IMR-90 (cell line): ENCODE measurements at regions not wholly inside any gene's neighbourhood (a gene's known extent, or its start where the extent isn't known, plus 50 kb on each side); places are given as distances from the start of the nearest gene placed in this dataset.

Experiments
- ATAC-seq: fragments of 200-7000 bp; cut with Tn5 transposase; 2 replicates; pipeline ENCODE4 v1.9.1; 2020; ENCODE audit warnings: low read depth, mild to moderate bottlenecking, moderate library complexity
- BruUV-seq: library from RNA; stranded (reverse); fragments of 400-500 nt; replicated peaks from 2 replicates; lab custom pipeline; 2021; lab: Mats Ljungman, UMichigan
- CTCF ChIA-PET: fragments of 300-600 bp; formaldehyde crosslinking; extraction: SDS; loops from one replicate; lab custom pipeline; 2021; ENCODE audit warnings: antibody characterized with exemption; lab: Yijun Ruan, JAX
- POLR2A ChIA-PET: fragments of 300-600 bp; sonication (Branson Sonifier 250); formaldehyde crosslinking; loops from one replicate; lab custom pipeline; 2022; ENCODE audit warnings: antibody characterized with exemption; ENCODE audit not compliant: unreplicated experiment; lab: Charles Lee
- DNase-seq: peaks from one replicate; pipeline ENCODE4 v3.0.0; 2013
- H2AFZ ChIP-seq: replicated peaks from 2 replicates; pipeline ENCODE3; 2013; ENCODE audit warnings: low read length, mild to moderate bottlenecking; ENCODE audit not compliant: poor library complexity
- H2AK5ac ChIP-seq: 2 replicates; pipeline ENCODE4 v1.6.1; 2013; ENCODE audit warnings: low read depth, low read length, inconsistent platforms
- H2AK9ac ChIP-seq: replicated peaks from 2 replicates; pipeline ENCODE3; 2013; ENCODE audit warnings: mild to moderate bottlenecking, low read depth, low read length, moderate library complexity; ENCODE audit not compliant: poor library complexity
- H2BK120ac ChIP-seq: 2 replicates; pipeline ENCODE4 v1.6.1; 2013; ENCODE audit warnings: low read depth, low read length, inconsistent platforms
- H2BK15ac ChIP-seq: 3 replicates; pipeline ENCODE4 v1.6.1; 2013; ENCODE audit warnings: low read depth, low read length, inconsistent platforms
- H2BK20ac ChIP-seq: 2 replicates; pipeline ENCODE4 v1.6.1; 2013; ENCODE audit warnings: low read depth, mild to moderate bottlenecking, inconsistent platforms, low read length, moderate library complexity
- H2BK5ac ChIP-seq: 2 replicates; pipeline ENCODE4 v1.6.1; 2013; ENCODE audit warnings: mild to moderate bottlenecking, low read depth, low read length, inconsistent platforms; ENCODE audit not compliant: poor library complexity, severe bottlenecking
- H3K14ac ChIP-seq: replicated peaks from 2 replicates; pipeline ENCODE4 v1.6.1; 2013; ENCODE audit warnings: low read depth, low read length, inconsistent platforms
- H3K18ac ChIP-seq: 2 replicates; pipeline ENCODE4 v1.6.1; 2013; ENCODE audit warnings: low read depth, low read length, control low read depth
- H3K23ac ChIP-seq: 2 replicates; pipeline ENCODE4 v1.6.1; 2013; ENCODE audit warnings: low read depth, low read length, inconsistent platforms
- H3K27ac ChIP-seq: 2 replicates; pipeline ENCODE4 v1.5.1; 2013; ENCODE audit warnings: mild to moderate bottlenecking, control low read depth, low read length; ENCODE audit not compliant: insufficient read depth
- H3K27me3 ChIP-seq: 2 replicates; pipeline ENCODE4 v1.6.1; 2013; ENCODE audit warnings: low read length; ENCODE audit not compliant: control insufficient read depth, insufficient read depth
- H3K36me3 ChIP-seq: 2 replicates; pipeline ENCODE4 v1.6.1; 2013; ENCODE audit warnings: low read length, mixed read lengths; ENCODE audit not compliant: control insufficient read depth, insufficient read depth
- H3K4ac ChIP-seq: 2 replicates; pipeline ENCODE4 v1.6.1; 2013; ENCODE audit warnings: low read depth, low read length, inconsistent platforms
- H3K4me1 ChIP-seq: 2 replicates; pipeline ENCODE4 v1.6.1; 2013; ENCODE audit warnings: low read length, mixed read lengths; ENCODE audit not compliant: control insufficient read depth, insufficient read depth
- H3K4me2 ChIP-seq: 2 replicates; pipeline ENCODE4 v1.6.1; 2013; ENCODE audit warnings: low read depth, mild to moderate bottlenecking, control low read depth, low read length, moderate library complexity
- H3K4me3 ChIP-seq: 2 replicates; pipeline ENCODE4 v1.5.1; 2013; ENCODE audit warnings: low read depth, mild to moderate bottlenecking, control low read depth, low read length, moderate library complexity; ENCODE audit not compliant: insufficient read depth
- H3K56ac ChIP-seq: 2 replicates; pipeline ENCODE4 v1.6.1; 2013; ENCODE audit warnings: low read length, inconsistent platforms; ENCODE audit not compliant: insufficient read depth; ENCODE audit errors: extremely low read depth
- H3K79me1 ChIP-seq, 2 experiments: 2 replicates each; pipeline ENCODE4 v1.6.1; 2013; ENCODE audit warnings: low read length in 2 of 2, inconsistent platforms in 1 of 2, low read depth in 1 of 2
- H3K9ac ChIP-seq: 2 replicates; pipeline ENCODE4 v1.6.1; 2013; ENCODE audit warnings: low read depth, low read length, control low read depth
- H3K9me1 ChIP-seq: 2 replicates; pipeline ENCODE4 v1.6.1; 2013; ENCODE audit warnings: low read length, inconsistent platforms; ENCODE audit not compliant: insufficient read depth
- H3K9me3 ChIP-seq: 2 replicates; pipeline ENCODE4 v1.6.1; 2013; ENCODE audit warnings: low read length; ENCODE audit not compliant: control insufficient read depth, insufficient read depth
- H4K20me1 ChIP-seq: 2 replicates; pipeline ENCODE4 v1.6.1; 2013; ENCODE audit warnings: low read length, inconsistent platforms; ENCODE audit not compliant: insufficient read depth
- H4K5ac ChIP-seq: 2 replicates; pipeline ENCODE4 v1.6.1; 2013; ENCODE audit warnings: mild to moderate bottlenecking, low read depth, low read length, control low read depth
- H4K8ac ChIP-seq, 2 experiments: 2 replicates each; pipeline ENCODE4 v1.6.1; 2013; ENCODE audit warnings: low read depth in 2 of 2, low read length in 2 of 2, control low read depth in 1 of 2, inconsistent platforms in 1 of 2
- H4K91ac ChIP-seq: 2 replicates; pipeline ENCODE4 v1.6.1; 2013; ENCODE audit warnings: low read depth, low read length, inconsistent platforms; ENCODE audit not compliant: insufficient read depth
- BHLHE40 ChIP-seq: fragments of 150-350 bp; IDR thresholded peaks from 2 replicates; pipeline ENCODE4 v1.6.1; 2016; ENCODE audit warnings: mild to moderate bottlenecking, low read depth, low read length
- CEBPB ChIP-seq: IDR thresholded peaks from 2 replicates; pipeline ENCODE4 v1.6.1; 2012; ENCODE audit warnings: low read depth, low read length, improper control_type of control experiment
- CHD1 ChIP-seq: IDR thresholded peaks from 2 replicates; pipeline ENCODE4 v1.6.1; 2012; ENCODE audit warnings: low read depth, low read length, improper control_type of control experiment
- CTCF ChIP-seq: conservative IDR thresholded peaks from 2 replicates; pipeline ENCODE4 v1.5.1; 2012; ENCODE audit warnings: mild to moderate bottlenecking, low read depth, low read length, improper control_type of control experiment
- ELK1 ChIP-seq: fragments of 150-350 bp; IDR thresholded peaks from 2 replicates; pipeline ENCODE4 v1.6.1; 2016; ENCODE audit warnings: low read depth, mild to moderate bottlenecking, low read length, moderate library complexity, borderline replicate concordance
- FOS ChIP-seq: fragments of 150-350 bp; IDR thresholded peaks from 2 replicates; pipeline ENCODE4 v1.6.1; 2016; ENCODE audit warnings: low read depth, low read length
- MAFK ChIP-seq: IDR thresholded peaks from 2 replicates; pipeline ENCODE4 v1.6.1; 2012; ENCODE audit warnings: low read depth, low read length, improper control_type of control experiment
- MAZ ChIP-seq: IDR thresholded peaks from 2 replicates; pipeline ENCODE4 v1.6.1; 2012; ENCODE audit warnings: low read depth, mild to moderate bottlenecking, low read length, improper control_type of control experiment, moderate library complexity, borderline replicate concordance
- MXI1 ChIP-seq: IDR thresholded peaks from 2 replicates; pipeline ENCODE4 v1.6.1; 2012; ENCODE audit warnings: low read depth, mild to moderate bottlenecking, low read length, moderate library complexity, borderline replicate concordance
- NFE2L2 ChIP-seq: fragments of 150-350 bp; IDR thresholded peaks from 2 replicates; pipeline ENCODE4 v1.6.1; 2016; ENCODE audit warnings: low read depth, mild to moderate bottlenecking, low read length
- POLR2A ChIP-seq: IDR thresholded peaks from 2 replicates; pipeline ENCODE4 v1.6.1; 2012; ENCODE audit warnings: mild to moderate bottlenecking, low read depth, low read length
- RAD21 ChIP-seq: IDR thresholded peaks from 2 replicates; pipeline ENCODE4 v1.6.1; 2012; ENCODE audit warnings: low read length, improper control_type of control experiment
- RCOR1 ChIP-seq: IDR thresholded peaks from 2 replicates; pipeline ENCODE4 v1.6.1; 2012; ENCODE audit warnings: mild to moderate bottlenecking, low read length, improper control_type of control experiment; ENCODE audit not compliant: insufficient replicate concordance
- RFX5 ChIP-seq: IDR thresholded peaks from 2 replicates; pipeline ENCODE4 v1.8.0; 2012; ENCODE audit warnings: low read depth, mild to moderate bottlenecking, low read length, moderate library complexity
- SMC3 ChIP-seq: fragments of 150-350 bp; IDR thresholded peaks from 2 replicates; pipeline ENCODE4 v1.6.1; 2016; ENCODE audit warnings: low read depth, mild to moderate bottlenecking, antibody characterized with exemption, low read length, moderate library complexity
- USF2 ChIP-seq: fragments of 150-350 bp; IDR thresholded peaks from 2 replicates; pipeline ENCODE4 v1.6.1; 2017; ENCODE audit warnings: mild to moderate bottlenecking, antibody characterized with exemption, low read length, low read depth
- WGBS, 2 experiments: methylation state at CpG; one replicate each; pipeline versions ENCODE4 v1.1.5 to v1.1.7; 2013; ENCODE audit warnings: missing lambda C conversion rate in 2 of 2; ENCODE audit not compliant: insufficient read length in 1 of 2; ENCODE audit errors: extremely low coverage in 2 of 2; 5-methylcytosine and 5-hydroxymethylcytosine counted together
- dilution Hi-C: fragments of 300-500 bp; cut with HindIII; formaldehyde crosslinking; loops from one replicate; pipeline ENCODE4 v1.14.3; 2018; ENCODE audit warnings: low sequenced_read_pairs; ENCODE audit not compliant: unreplicated experiment
- in situ Hi-C: fragments of 300-500 bp; cut with MboI; formaldehyde crosslinking; loops from 3 replicates; pipeline ENCODE4 v1.14.3; 2019; ENCODE audit warnings: low sequenced_read_pairs, inconsistent platforms, mixed read lengths
- intact Hi-C: fragments of 100-400 bp; cut with micrococcal nuclease; formaldehyde crosslinking; loops from 2 replicates; pipeline ENCODE4 v1.10.0; 2022

GRCh38 chr10:83769281-83769820, 370.0 kb upstream of the GHITM start:
- no peak overlapping the region for H2BK20ac ChIP-seq
- H2BK5ac ChIP-seq, result no peak overlapping the region
- no peak overlapping the region for H3K23ac ChIP-seq
- H3K14ac ChIP-seq, result no peak overlapping the region
- WGBS, 2 experiments, result no CpG with 5 or more reads among the region's 5 CpGs
- no peak overlapping the region for H2AK5ac ChIP-seq
- H4K20me1 ChIP-seq, result no peaks in the 10 kb centered on the region
- no peak overlapping the region for H2AFZ ChIP-seq
- ATAC-seq (no peak), DNase-seq (no peak)
- in situ Hi-C loops (no loop called here), dilution Hi-C loops (no loop called here), intact Hi-C loops (no loop called here)
- no peak for TF ChIP-seq FOS
- no peak for TF ChIP-seq NFE2L2
- TF ChIP-seq RCOR1, result no peak
- no peak for TF ChIP-seq USF2
- no peak for TF ChIP-seq RAD21
- no peak for TF ChIP-seq MAZ
- TF ChIP-seq CHD1, result no peak
- no peak for TF ChIP-seq POLR2A
- no peak for TF ChIP-seq SMC3
- TF ChIP-seq MAFK, result no peak
- no peak for TF ChIP-seq RFX5
- TF ChIP-seq BHLHE40, result no peak
- no peak for TF ChIP-seq MXI1
- no peak for TF ChIP-seq CEBPB
- no peak for TF ChIP-seq CTCF
- no peak for TF ChIP-seq ELK1
- H3K27ac ChIP-seq, result no peak overlapping the region
- H3K4me1 ChIP-seq, result no peaks in the 10 kb centered on the region
- no peak overlapping the region for H3K4ac ChIP-seq
- no peak overlapping the region for H4K5ac ChIP-seq
- H3K9me3 ChIP-seq, result peaks cover 14% of the 10 kb centered on the region
- no peak overlapping the region for H3K56ac ChIP-seq
- H3K27me3 ChIP-seq, result no peaks in the 10 kb centered on the region
- no peak overlapping the region for H3K4me2 ChIP-seq
- POLR2A ChIA-PET, result no interaction called here
- H2BK120ac ChIP-seq, result no peak overlapping the region
- H4K91ac ChIP-seq, result no peak overlapping the region
- BruUV-seq, result no TSS peak
- H3K79me1 ChIP-seq, result no peaks in the 10 kb centered on the region
- H2BK15ac ChIP-seq, result no peak overlapping the region
- no peaks in the 10 kb centered on the region for H3K9me1 ChIP-seq
- H4K8ac ChIP-seq, result no peak overlapping the region
- H2AK9ac ChIP-seq, result no peak overlapping the region
- no peak overlapping the region for H3K18ac ChIP-seq
- CTCF ChIA-PET, result no interaction called here
- H3K4me3 ChIP-seq, result no peak overlapping the region
- no peaks in the 10 kb centered on the region for H3K36me3 ChIP-seq
- H3K9ac ChIP-seq, result no peak overlapping the region
